ENCODE measurements at regions not wholly inside any gene's neighbourhood (a gene's known extent, or its start where the extent isn't known, plus 50 kb on each side); places are given as distances from the start of the nearest gene placed in this dataset.

DNA sequence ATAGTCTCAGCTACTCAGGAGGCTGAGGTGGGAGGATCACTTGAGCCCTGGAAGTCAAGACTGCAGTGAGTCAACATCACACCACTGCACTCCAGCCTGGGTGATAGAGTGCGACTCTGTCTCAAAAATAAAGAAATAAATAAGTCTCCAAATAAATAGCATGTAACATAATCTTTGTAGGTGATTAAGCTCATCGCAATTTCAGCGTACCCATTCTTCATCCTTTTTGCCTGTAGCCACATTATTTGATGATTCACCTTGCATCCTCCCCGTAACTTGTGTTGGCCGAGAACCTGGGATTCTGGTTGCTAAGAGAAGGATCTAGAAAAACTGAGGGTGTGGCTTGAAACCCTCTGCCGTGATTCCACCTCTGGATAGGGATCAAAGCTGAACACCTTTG lies 115.1 kb downstream of the GALC start:
- TF ChIP-seq, protein P1, sequence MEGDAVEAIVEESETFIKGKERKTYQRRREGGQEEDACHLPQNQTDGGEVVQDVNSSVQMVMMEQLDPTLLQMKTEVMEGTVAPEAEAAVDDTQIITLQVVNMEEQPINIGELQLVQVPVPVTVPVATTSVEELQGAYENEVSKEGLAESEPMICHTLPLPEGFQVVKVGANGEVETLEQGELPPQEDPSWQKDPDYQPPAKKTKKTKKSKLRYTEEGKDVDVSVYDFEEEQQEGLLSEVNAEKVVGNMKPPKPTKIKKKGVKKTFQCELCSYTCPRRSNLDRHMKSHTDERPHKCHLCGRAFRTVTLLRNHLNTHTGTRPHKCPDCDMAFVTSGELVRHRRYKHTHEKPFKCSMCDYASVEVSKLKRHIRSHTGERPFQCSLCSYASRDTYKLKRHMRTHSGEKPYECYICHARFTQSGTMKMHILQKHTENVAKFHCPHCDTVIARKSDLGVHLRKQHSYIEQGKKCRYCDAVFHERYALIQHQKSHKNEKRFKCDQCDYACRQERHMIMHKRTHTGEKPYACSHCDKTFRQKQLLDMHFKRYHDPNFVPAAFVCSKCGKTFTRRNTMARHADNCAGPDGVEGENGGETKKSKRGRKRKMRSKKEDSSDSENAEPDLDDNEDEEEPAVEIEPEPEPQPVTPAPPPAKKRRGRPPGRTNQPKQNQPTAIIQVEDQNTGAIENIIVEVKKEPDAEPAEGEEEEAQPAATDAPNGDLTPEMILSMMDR (IDR thresholded peaks at IDR 0.05; ENCODE audit: low read depth, low read length, missing input control) = no peak
- TF ChIP-seq FOXA1 (IDR thresholded peaks at IDR 0.05) = no peak
- no peak for TF ChIP-seq RXRA (IDR thresholded peaks at IDR 0.05)
- TF ChIP-seq, protein P2, sequence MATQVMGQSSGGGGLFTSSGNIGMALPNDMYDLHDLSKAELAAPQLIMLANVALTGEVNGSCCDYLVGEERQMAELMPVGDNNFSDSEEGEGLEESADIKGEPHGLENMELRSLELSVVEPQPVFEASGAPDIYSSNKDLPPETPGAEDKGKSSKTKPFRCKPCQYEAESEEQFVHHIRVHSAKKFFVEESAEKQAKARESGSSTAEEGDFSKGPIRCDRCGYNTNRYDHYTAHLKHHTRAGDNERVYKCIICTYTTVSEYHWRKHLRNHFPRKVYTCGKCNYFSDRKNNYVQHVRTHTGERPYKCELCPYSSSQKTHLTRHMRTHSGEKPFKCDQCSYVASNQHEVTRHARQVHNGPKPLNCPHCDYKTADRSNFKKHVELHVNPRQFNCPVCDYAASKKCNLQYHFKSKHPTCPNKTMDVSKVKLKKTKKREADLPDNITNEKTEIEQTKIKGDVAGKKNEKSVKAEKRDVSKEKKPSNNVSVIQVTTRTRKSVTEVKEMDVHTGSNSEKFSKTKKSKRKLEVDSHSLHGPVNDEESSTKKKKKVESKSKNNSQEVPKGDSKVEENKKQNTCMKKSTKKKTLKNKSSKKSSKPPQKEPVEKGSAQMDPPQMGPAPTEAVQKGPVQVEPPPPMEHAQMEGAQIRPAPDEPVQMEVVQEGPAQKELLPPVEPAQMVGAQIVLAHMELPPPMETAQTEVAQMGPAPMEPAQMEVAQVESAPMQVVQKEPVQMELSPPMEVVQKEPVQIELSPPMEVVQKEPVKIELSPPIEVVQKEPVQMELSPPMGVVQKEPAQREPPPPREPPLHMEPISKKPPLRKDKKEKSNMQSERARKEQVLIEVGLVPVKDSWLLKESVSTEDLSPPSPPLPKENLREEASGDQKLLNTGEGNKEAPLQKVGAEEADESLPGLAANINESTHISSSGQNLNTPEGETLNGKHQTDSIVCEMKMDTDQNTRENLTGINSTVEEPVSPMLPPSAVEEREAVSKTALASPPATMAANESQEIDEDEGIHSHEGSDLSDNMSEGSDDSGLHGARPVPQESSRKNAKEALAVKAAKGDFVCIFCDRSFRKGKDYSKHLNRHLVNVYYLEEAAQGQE (IDR thresholded peaks at IDR 0.05) = no peak
- TF ChIP-seq, protein P3, sequence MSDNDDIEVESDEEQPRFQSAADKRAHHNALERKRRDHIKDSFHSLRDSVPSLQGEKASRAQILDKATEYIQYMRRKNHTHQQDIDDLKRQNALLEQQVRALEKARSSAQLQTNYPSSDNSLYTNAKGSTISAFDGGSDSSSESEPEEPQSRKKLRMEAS (IDR thresholded peaks at IDR 0.05) = no peak
